ENCODE measurements at regions not wholly inside any gene's neighbourhood (a gene's known extent, or its start where the extent isn't known, plus 50 kb on each side); places are given as distances from the start of the nearest gene placed in this dataset.
"Not testable (repeated sequence)": the region's sequence is repeated elsewhere in the genome, so short reads cannot be mapped to it uniquely, and the experiment has no call there.

GRCh38 chr15:31606931-31607497, 280.4 kb downstream of the KLF13 start:
- no peak for DNase-seq

GRCh38 chr15:31607656-31608055, 281.0 kb downstream of the KLF13 start:
- no peak for DNase-seq

- no peak for DNase-seq
Measured at GRCh38 chr15:31609258-31609681, 282.6 kb downstream of the KLF13 start.

- no peak for DNase-seq
Measured at GRCh38 chr15:31609906-31610305, 283.3 kb downstream of the KLF13 start.

GRCh38 chr15:31615643-31616415, 289.2 kb downstream of the KLF13 start:
- no peak for DNase-seq

GRCh38 chr15:31623297-31623696, 296.7 kb downstream of the KLF13 start:
- not testable (repeated sequence) for DNase-seq

- DNase-seq, result not testable (repeated sequence)
Measured at GRCh38 chr15:31624115-31624514, 297.5 kb downstream of the KLF13 start.

GRCh38 chr15:31635715-31636114, 309.1 kb downstream of the KLF13 start:
- DNase-seq, result not testable (repeated sequence)

GRCh38 chr15:31636911-31637310, 310.3 kb downstream of the KLF13 start:
- not testable (repeated sequence) for DNase-seq

GRCh38 chr15:31643955-31644354, 317.3 kb downstream of the KLF13 start:
- not testable (repeated sequence) for DNase-seq

GRCh38 chr15:31644761-31645160, 318.1 kb downstream of the KLF13 start:
- DNase-seq, result not testable (repeated sequence)

GRCh38 chr15:31647337-31647826, 320.7 kb downstream of the KLF13 start:
- not testable (repeated sequence) for DNase-seq

GRCh38 chr15:31649634-31650033, 323.0 kb downstream of the KLF13 start:
- DNase-seq, result not testable (repeated sequence)

GRCh38 chr15:31650055-31650701, 323.5 kb downstream of the KLF13 start:
- not testable (repeated sequence) for DNase-seq

- not testable (repeated sequence) for DNase-seq
Measured at GRCh38 chr15:31656915-31657314, 330.3 kb downstream of the KLF13 start.

- no peak for DNase-seq
Measured at GRCh38 chr15:31660816-31661215, 334.2 kb downstream of the KLF13 start.

GRCh38 chr15:31665732-31666131, 339.1 kb downstream of the KLF13 start:
- DNase-seq, result not testable (repeated sequence)

- not testable (repeated sequence) for DNase-seq
Measured at GRCh38 chr15:31669158-31669908, 342.7 kb downstream of the KLF13 start.

GRCh38 chr15:31673263-31673662, 346.6 kb downstream of the KLF13 start:
- DNase-seq, result not testable (repeated sequence)

GRCh38 chr15:31681529-31682259, 348.6 kb upstream of the CHRNA7 start:
- not testable (repeated sequence) for DNase-seq

- not testable (repeated sequence) for DNase-seq
Measured at GRCh38 chr15:31687088-31687487, 343.2 kb upstream of the CHRNA7 start.

- not testable (repeated sequence) for DNase-seq
Measured at GRCh38 chr15:31696509-31696908, 333.8 kb upstream of the CHRNA7 start.
